HG03558 (cell line): ENCODE measurements at regions not wholly inside any gene's neighbourhood (a gene's known extent, or its start where the extent isn't known, plus 50 kb on each side); places are given as distances from the start of the nearest gene placed in this dataset.
"Not testable (repeated sequence)": the region's sequence is repeated elsewhere in the genome, so short reads cannot be mapped to it uniquely, and the experiment has no call there.

Experiments used
- ATAC-seq: cut with Tn5 transposase; IDR thresholded peaks from one replicate; pipeline ENCODE4 v1.9.1; 2021; ENCODE audit warnings: moderate number of reproducible peaks; ENCODE audit not compliant: unreplicated experiment; ENCODE audit errors: extremely low read depth

GRCh38 chr6:91094341-91094740, 507.5 kb upstream of the MAP3K7 start:
- no peak for ATAC-seq

GRCh38 chr6:91088976-91089375, 502.1 kb upstream of the MAP3K7 start:
- no peak for ATAC-seq

- ATAC-seq, result no peak
Observed at GRCh38 chr6:91088515-91088914, 501.6 kb upstream of the MAP3K7 start.

GRCh38 chr6:91087908-91088307, 501.0 kb upstream of the MAP3K7 start:
- ATAC-seq, result no peak

- no peak for ATAC-seq
Observed at GRCh38 chr6:91083211-91083610, 496.3 kb upstream of the MAP3K7 start.

- no peak for ATAC-seq
Observed at GRCh38 chr6:91082311-91082832, 495.5 kb upstream of the MAP3K7 start.

GRCh38 chr6:91081452-91082067, 494.7 kb upstream of the MAP3K7 start:
- no peak for ATAC-seq

GRCh38 chr6:91080871-91081270, 494.0 kb upstream of the MAP3K7 start:
- ATAC-seq, result no peak

- ATAC-seq, result no peak
Observed at GRCh38 chr6:91079969-91080368, 493.1 kb upstream of the MAP3K7 start.

- ATAC-seq, result no peak
Observed at GRCh38 chr6:91075244-91075976, 488.5 kb upstream of the MAP3K7 start.

- no peak for ATAC-seq
Observed at GRCh38 chr6:91063362-91063761, 476.5 kb upstream of the MAP3K7 start.

- no peak for ATAC-seq
Observed at GRCh38 chr6:91057689-91058088, 470.8 kb upstream of the MAP3K7 start.

GRCh38 chr6:91055959-91056358, 469.1 kb upstream of the MAP3K7 start:
- ATAC-seq, result no peak

- ATAC-seq, result not testable (repeated sequence)
Observed at GRCh38 chr6:91052473-91053450, 465.9 kb upstream of the MAP3K7 start.

- ATAC-seq, result no peak
Observed at GRCh38 chr6:91045161-91045560, 458.3 kb upstream of the MAP3K7 start.

GRCh38 chr6:91043751-91044150, 456.9 kb upstream of the MAP3K7 start:
- ATAC-seq, result no peak

- ATAC-seq, result no peak
Observed at GRCh38 chr6:91042656-91043055, 455.8 kb upstream of the MAP3K7 start.

- ATAC-seq, result no peak
Observed at GRCh38 chr6:91033964-91034363, 447.1 kb upstream of the MAP3K7 start.

GRCh38 chr6:91031581-91031980, 444.7 kb upstream of the MAP3K7 start:
- ATAC-seq, result no peak

GRCh38 chr6:91029211-91029610, 442.3 kb upstream of the MAP3K7 start:
- ATAC-seq, result no peak

GRCh38 chr6:91023529-91023928, 436.7 kb upstream of the MAP3K7 start:
- no peak for ATAC-seq
